ENCODE measurements at regions not wholly inside any gene's neighbourhood (a gene's known extent, or its start where the extent isn't known, plus 50 kb on each side); places are given as distances from the start of the nearest gene placed in this dataset.

GRCh38 chr4:181418496-181418895 lies 824.7 kb upstream of the TENM3 start:
- H3K36me3 ChIP-seq (replicated peaks in 1 of 2; ENCODE audit: control insufficient read depth in 1 of 2, insufficient read depth in 2 of 2, low read length in 2 of 2), result no peaks in the 10 kb centered on the region
- H3K4me2 ChIP-seq (replicated peaks; ENCODE audit: extremely low read depth, low read length, poor library complexity, severe bottlenecking), result no peak overlapping the region
- H3K4me3 ChIP-seq (replicated peaks in 1 of 3; ENCODE audit: low read depth in 2 of 3, low read length in 3 of 3), result no peak overlapping the region
- H3K4me3 Mint-ChIP-seq, result no peak overlapping the region
- no peak overlapping the region for H3K27ac Mint-ChIP-seq
- no peaks in the 10 kb centered on the region for H3K79me2 ChIP-seq (ENCODE audit: insufficient read depth, low read length)
- H2AFZ ChIP-seq (ENCODE audit: insufficient read depth, low read depth, low read length, poor library complexity, severe bottlenecking), result no peak overlapping the region
- H4K20me1 ChIP-seq (ENCODE audit: insufficient read depth, low read length), result no peaks in the 10 kb centered on the region
- H3K27me3 Mint-ChIP-seq (ENCODE audit: low read depth in 3 of 3), result no peaks in the 10 kb centered on the region
- no peak overlapping the region for H3K27ac ChIP-seq (ENCODE audit: low read depth in 1 of 2, low read length in 2 of 2)
- peaks cover 10 to 11% of the 10 kb centered on the region in 2 donors for H3K9me3 ChIP-seq (replicated peaks in 1 of 2; ENCODE audit: control insufficient read depth in 1 of 2, insufficient read depth in 1 of 2, low read length in 2 of 2)
- no peaks in the 10 kb centered on the region for H3K4me1 Mint-ChIP-seq
- H3K36me3 Mint-ChIP-seq, result no peaks in the 10 kb centered on the region
- TF ChIP-seq CTCF (IDR thresholded peaks at IDR 0.05), result no peak
- WGBS (ENCODE audit: insufficient coverage), result 82% methylated on average over 4 of the region's 8 CpGs
- no peaks in the 10 kb centered on the region for H3K4me1 ChIP-seq (ENCODE audit: control insufficient read depth in 1 of 2, insufficient read depth in 2 of 2, low read length in 2 of 2)
- no peak overlapping the region for H3K9ac ChIP-seq (ENCODE audit: insufficient read depth, low read length, poor library complexity, severe bottlenecking)
- peaks cover 0 to 11% (median 4%) of the 10 kb centered on the region in 7 donors for H3K9me3 Mint-ChIP-seq
- H3K27me3 ChIP-seq (ENCODE audit: control insufficient read depth in 2 of 2, insufficient read depth in 2 of 2, low read length in 2 of 2), result no peaks in the 10 kb centered on the region
- intact Hi-C loops (cut with micrococcal nuclease), result no loop called here
- no peak for DNase-seq

GRCh38 chr4:181420950-181421349 lies 822.3 kb upstream of the TENM3 start:
- H3K9me3 ChIP-seq (replicated peaks in 1 of 2; ENCODE audit: control insufficient read depth in 1 of 2, insufficient read depth in 1 of 2, low read length in 2 of 2), result peaks cover 4 to 6% of the 10 kb centered on the region in 2 donors
- WGBS (ENCODE audit: insufficient coverage), result 80% methylated on average over 1 of the region's 2 CpGs
- Mint-ChIP-seq H3K27me3 (ENCODE audit: low read depth in 3 of 3) (no peaks in the 10 kb centered on the region), H3K36me3 (no peaks in the 10 kb centered on the region), H3K4me1 (no peaks in the 10 kb centered on the region), H3K27ac (no peak overlapping the region), H3K9me3 (peaks cover 0 to 7% (median 2%) of the 10 kb centered on the region in 7 donors), H3K4me3 (no peak overlapping the region)
- no peak overlapping the region for H3K27ac ChIP-seq (ENCODE audit: low read depth in 1 of 2, low read length in 2 of 2)
- H3K79me2 ChIP-seq (ENCODE audit: insufficient read depth, low read length), result no peaks in the 10 kb centered on the region
- no peaks in the 10 kb centered on the region for H3K36me3 ChIP-seq (replicated peaks in 1 of 2; ENCODE audit: control insufficient read depth in 1 of 2, insufficient read depth in 2 of 2, low read length in 2 of 2)
- no peak for DNase-seq
- no peaks in the 10 kb centered on the region for H3K4me1 ChIP-seq (ENCODE audit: control insufficient read depth in 1 of 2, insufficient read depth in 2 of 2, low read length in 2 of 2)
- H3K4me3 ChIP-seq (replicated peaks in 1 of 3; ENCODE audit: low read depth in 2 of 3, low read length in 3 of 3), result no peak overlapping the region
- intact Hi-C loops (cut with micrococcal nuclease), result no loop called here
- H3K9ac ChIP-seq (ENCODE audit: insufficient read depth, low read length, poor library complexity, severe bottlenecking), result no peak overlapping the region
- H2AFZ ChIP-seq (ENCODE audit: insufficient read depth, low read depth, low read length, poor library complexity, severe bottlenecking), result no peak overlapping the region
- H4K20me1 ChIP-seq (ENCODE audit: insufficient read depth, low read length), result no peaks in the 10 kb centered on the region
- H3K4me2 ChIP-seq (replicated peaks; ENCODE audit: extremely low read depth, low read length, poor library complexity, severe bottlenecking), result no peak overlapping the region
- no peak for TF ChIP-seq CTCF (IDR thresholded peaks at IDR 0.05)
- H3K27me3 ChIP-seq (ENCODE audit: control insufficient read depth in 2 of 2, insufficient read depth in 2 of 2, low read length in 2 of 2), result no peaks in the 10 kb centered on the region

Measured in CD14-positive monocyte (primary cell).